T-helper 2 cell treated with Interferon-gamma antibody and Interleukin-4, amounts not matched to agents 5 μg/mL and 100 μg/mL, for 36 hours (primary cell): ENCODE measurements at regions not wholly inside any gene's neighbourhood (a gene's known extent, or its start where the extent isn't known, plus 50 kb on each side); places are given as distances from the start of the nearest gene placed in this dataset.

Source experiments
- DNase-seq: peaks from one replicate; pipeline ENCODE4 v3.0.0; 2021; ENCODE audit warnings: low spot score
- H3K27ac Mint-ChIP-seq: one replicate; pipeline ENCODE4 v1.8.0; 2021; ENCODE audit warnings: mild to moderate bottlenecking, mixed read lengths
- H3K27me3 Mint-ChIP-seq: one replicate; pipeline ENCODE4 v1.8.0; 2021; ENCODE audit warnings: low read depth, mixed read lengths
- H3K36me3 Mint-ChIP-seq: one replicate; pipeline ENCODE4 v1.8.0; 2021; ENCODE audit warnings: low read depth, mixed read lengths
- H3K4me1 Mint-ChIP-seq: one replicate; pipeline ENCODE4 v1.8.0; 2021; ENCODE audit warnings: low read depth, mixed read lengths
- H3K4me3 Mint-ChIP-seq: one replicate; pipeline ENCODE4 v1.8.0; 2022; ENCODE audit warnings: mild to moderate bottlenecking, moderate library complexity, mixed read lengths
- H3K9me3 Mint-ChIP-seq: one replicate; pipeline ENCODE4 v1.8.0; 2021; ENCODE audit warnings: mixed read lengths

GRCh38 chr9:75830303-75830702 is 60.2 kb upstream of the PCSK5 start:
- DNase-seq: no peak
- Mint-ChIP-seq H3K27me3 (no peaks in the 10 kb centered on the region), H3K4me3 (no peak overlapping the region), H3K36me3 (no peaks in the 10 kb centered on the region), H3K9me3 (no peaks in the 10 kb centered on the region), H3K27ac (no peak overlapping the region), H3K4me1 (no peaks in the 10 kb centered on the region)

GRCh38 chr9:75833778-75834177 is 56.7 kb upstream of the PCSK5 start:
- Mint-ChIP-seq H3K27ac (no peak overlapping the region), H3K4me1 (no peaks in the 10 kb centered on the region), H3K36me3 (no peaks in the 10 kb centered on the region), H3K27me3 (no peaks in the 10 kb centered on the region), H3K9me3 (no peaks in the 10 kb centered on the region), H3K4me3 (no peak overlapping the region)
- DNase-seq: no peak

GRCh38 chr9:75834878-75835277 is 55.6 kb upstream of the PCSK5 start:
- Mint-ChIP-seq H3K27ac (no peak overlapping the region), H3K36me3 (no peaks in the 10 kb centered on the region), H3K4me3 (no peak overlapping the region), H3K9me3 (no peaks in the 10 kb centered on the region), H3K4me1 (no peaks in the 10 kb centered on the region), H3K27me3 (no peaks in the 10 kb centered on the region)
- no peak for DNase-seq
